IPS DF 4.7 (cell line): ENCODE measurements at regions not wholly inside any gene's neighbourhood (a gene's known extent, or its start where the extent isn't known, plus 50 kb on each side); places are given as distances from the start of the nearest gene placed in this dataset.
"Not testable (repeated sequence)": the region's sequence is repeated elsewhere in the genome, so short reads cannot be mapped to it uniquely, and the experiment has no call there.

Experiments
- DNase-seq: peaks from one replicate; pipeline ENCODE4 v3.0.0-alpha.2; 2013; ENCODE audit warnings: low spot score; ENCODE audit errors: extremely low read depth

- not testable (repeated sequence) for DNase-seq
Measured at GRCh38 chr9:97103613-97104383, 64.9 kb upstream of the CTSV start.

GRCh38 chr9:97099540-97099939 is 60.6 kb upstream of the CTSV start:
- DNase-seq = not testable (repeated sequence)

- DNase-seq = no peak
Measured at GRCh38 chr9:97096793-97097192, 57.9 kb upstream of the CTSV start.

- DNase-seq = not testable (repeated sequence)
Measured at GRCh38 chr9:97089361-97089760, 50.4 kb upstream of the CTSV start.
